ENCODE measurements at regions not wholly inside any gene's neighbourhood (a gene's known extent, or its start where the extent isn't known, plus 50 kb on each side); places are given as distances from the start of the nearest gene placed in this dataset.

DNA sequence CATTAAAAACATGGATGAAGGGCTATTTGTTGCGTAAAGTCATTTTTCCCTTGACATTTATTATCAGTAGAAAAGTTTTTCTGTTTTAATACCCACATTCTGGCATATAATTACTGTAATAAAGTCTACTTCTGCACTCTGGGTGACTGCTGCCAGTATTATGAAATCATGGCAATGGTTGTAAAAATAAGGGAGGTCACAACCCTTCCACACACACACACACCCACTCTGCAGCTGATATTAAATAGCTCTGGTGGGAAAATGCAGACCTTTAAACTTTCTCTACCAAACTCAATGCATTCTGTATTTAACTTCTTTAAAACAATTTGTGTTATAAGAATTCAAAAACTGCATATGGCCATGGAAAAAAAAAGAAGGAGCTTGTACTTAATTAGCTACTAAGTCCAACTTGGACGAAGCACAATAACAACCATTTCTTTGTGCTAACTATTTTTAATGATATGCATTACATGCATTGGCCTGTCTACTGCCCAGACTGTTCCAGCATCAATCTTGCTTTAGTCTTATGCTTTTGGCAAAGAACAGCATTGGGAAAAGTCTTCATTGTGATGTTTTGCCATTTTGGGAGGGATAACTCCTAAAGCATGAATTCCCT lies 137.6 kb upstream of the MAP3K1 start:
- no peak overlapping the region for H3K27ac ChIP-seq (replicated peaks)
- H3K4me3 ChIP-seq (replicated peaks; ENCODE audit: insufficient read depth, low read length), result no peak overlapping the region
- no peak for DNase-seq (ENCODE audit: low read depth in 1 of 2, low spot score in 1 of 2)
- H3K27me3 ChIP-seq (ENCODE audit: insufficient read depth, poor library complexity, severe bottlenecking), result no peaks in the 10 kb centered on the region
- TF ChIP-seq SPI1 (IDR thresholded peaks at IDR 0.05; ENCODE audit: borderline replicate concordance, low read depth) (no peak), POLR2AphosphoS5 (IDR thresholded peaks at IDR 0.05; ENCODE audit: low read depth) (no peak), GABPA (IDR thresholded peaks at IDR 0.05; ENCODE audit: low read depth) (no peak)
- TF ChIP-seq, protein P1, sequence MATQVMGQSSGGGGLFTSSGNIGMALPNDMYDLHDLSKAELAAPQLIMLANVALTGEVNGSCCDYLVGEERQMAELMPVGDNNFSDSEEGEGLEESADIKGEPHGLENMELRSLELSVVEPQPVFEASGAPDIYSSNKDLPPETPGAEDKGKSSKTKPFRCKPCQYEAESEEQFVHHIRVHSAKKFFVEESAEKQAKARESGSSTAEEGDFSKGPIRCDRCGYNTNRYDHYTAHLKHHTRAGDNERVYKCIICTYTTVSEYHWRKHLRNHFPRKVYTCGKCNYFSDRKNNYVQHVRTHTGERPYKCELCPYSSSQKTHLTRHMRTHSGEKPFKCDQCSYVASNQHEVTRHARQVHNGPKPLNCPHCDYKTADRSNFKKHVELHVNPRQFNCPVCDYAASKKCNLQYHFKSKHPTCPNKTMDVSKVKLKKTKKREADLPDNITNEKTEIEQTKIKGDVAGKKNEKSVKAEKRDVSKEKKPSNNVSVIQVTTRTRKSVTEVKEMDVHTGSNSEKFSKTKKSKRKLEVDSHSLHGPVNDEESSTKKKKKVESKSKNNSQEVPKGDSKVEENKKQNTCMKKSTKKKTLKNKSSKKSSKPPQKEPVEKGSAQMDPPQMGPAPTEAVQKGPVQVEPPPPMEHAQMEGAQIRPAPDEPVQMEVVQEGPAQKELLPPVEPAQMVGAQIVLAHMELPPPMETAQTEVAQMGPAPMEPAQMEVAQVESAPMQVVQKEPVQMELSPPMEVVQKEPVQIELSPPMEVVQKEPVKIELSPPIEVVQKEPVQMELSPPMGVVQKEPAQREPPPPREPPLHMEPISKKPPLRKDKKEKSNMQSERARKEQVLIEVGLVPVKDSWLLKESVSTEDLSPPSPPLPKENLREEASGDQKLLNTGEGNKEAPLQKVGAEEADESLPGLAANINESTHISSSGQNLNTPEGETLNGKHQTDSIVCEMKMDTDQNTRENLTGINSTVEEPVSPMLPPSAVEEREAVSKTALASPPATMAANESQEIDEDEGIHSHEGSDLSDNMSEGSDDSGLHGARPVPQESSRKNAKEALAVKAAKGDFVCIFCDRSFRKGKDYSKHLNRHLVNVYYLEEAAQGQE (IDR thresholded peaks at IDR 0.05; ENCODE audit: insufficient replicate concordance, low read depth), result no peak
- TF ChIP-seq, protein P2, sequence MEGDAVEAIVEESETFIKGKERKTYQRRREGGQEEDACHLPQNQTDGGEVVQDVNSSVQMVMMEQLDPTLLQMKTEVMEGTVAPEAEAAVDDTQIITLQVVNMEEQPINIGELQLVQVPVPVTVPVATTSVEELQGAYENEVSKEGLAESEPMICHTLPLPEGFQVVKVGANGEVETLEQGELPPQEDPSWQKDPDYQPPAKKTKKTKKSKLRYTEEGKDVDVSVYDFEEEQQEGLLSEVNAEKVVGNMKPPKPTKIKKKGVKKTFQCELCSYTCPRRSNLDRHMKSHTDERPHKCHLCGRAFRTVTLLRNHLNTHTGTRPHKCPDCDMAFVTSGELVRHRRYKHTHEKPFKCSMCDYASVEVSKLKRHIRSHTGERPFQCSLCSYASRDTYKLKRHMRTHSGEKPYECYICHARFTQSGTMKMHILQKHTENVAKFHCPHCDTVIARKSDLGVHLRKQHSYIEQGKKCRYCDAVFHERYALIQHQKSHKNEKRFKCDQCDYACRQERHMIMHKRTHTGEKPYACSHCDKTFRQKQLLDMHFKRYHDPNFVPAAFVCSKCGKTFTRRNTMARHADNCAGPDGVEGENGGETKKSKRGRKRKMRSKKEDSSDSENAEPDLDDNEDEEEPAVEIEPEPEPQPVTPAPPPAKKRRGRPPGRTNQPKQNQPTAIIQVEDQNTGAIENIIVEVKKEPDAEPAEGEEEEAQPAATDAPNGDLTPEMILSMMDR (IDR thresholded peaks at IDR 0.05; ENCODE audit: insufficient read depth, low read length), result no peak

DNA sequence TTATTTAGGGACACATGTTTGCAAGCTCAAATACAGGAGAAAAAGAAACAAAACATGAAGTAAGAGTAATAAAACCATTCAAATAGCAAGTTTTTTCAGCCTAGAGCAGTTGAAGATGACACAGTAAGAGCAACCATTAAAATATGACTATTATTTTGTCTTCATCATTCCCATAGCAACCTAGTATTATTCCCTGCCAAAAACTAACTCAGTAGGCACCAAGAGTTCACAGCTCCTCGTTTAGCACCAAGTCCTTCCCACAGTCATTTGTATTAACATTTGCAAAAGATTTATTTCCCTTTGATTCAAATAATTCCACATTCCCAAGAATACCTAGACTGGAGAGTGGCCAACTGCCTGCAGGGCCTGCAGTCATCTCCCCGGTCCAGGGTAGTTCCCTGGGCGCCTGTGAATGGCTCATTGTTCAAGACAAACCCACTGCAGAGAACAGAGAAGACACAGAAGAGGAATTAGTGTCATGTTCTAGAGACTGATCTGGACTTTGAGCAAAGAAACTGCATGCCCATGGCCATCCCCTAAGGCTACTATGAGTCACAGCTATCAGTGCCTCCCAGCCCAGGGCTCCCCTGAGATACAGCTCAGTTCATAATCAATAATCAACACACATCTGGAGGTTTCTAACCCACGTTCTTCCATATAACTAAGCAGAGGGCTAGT lies 139.1 kb upstream of the MAP3K1 start:
- no peaks in the 10 kb centered on the region for H3K27me3 ChIP-seq (ENCODE audit: insufficient read depth, poor library complexity, severe bottlenecking)
- H3K27ac ChIP-seq (replicated peaks), result no peak overlapping the region
- TF ChIP-seq, protein P1 (IDR thresholded peaks at IDR 0.05; ENCODE audit: insufficient replicate concordance, low read depth), result no peak
- TF ChIP-seq GABPA (IDR thresholded peaks at IDR 0.05; ENCODE audit: low read depth) (no peak), SPI1 (IDR thresholded peaks at IDR 0.05; ENCODE audit: borderline replicate concordance, low read depth) (no peak), POLR2AphosphoS5 (IDR thresholded peaks at IDR 0.05; ENCODE audit: low read depth) (no peak)
- TF ChIP-seq, protein P2 (IDR thresholded peaks at IDR 0.05; ENCODE audit: insufficient read depth, low read length), result no peak
- H3K4me3 ChIP-seq (replicated peaks; ENCODE audit: insufficient read depth, low read length), result no peak overlapping the region
- no peak for DNase-seq (ENCODE audit: low read depth in 1 of 2, low spot score in 1 of 2)

DNA sequence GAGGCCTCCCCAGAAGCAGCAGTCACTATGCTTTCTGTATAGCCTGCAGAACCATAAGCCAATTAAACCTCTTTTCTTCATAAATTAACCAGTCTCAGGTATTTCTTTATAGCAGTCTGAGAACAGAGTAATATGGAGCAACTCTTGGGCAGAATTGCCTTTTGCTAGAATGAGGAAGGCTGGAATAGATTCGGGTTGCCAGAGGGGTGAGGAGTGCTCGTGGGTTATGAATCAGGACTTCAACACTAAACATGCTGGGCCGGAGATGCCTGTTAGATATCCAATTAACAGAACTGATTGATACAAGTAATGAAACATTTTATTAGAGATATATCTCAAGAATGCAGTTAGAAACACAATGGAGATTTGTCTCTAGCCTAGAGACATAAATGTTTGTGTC lies 140.9 kb upstream of the MAP3K1 start:
- TF ChIP-seq, protein P2 (IDR thresholded peaks at IDR 0.05; ENCODE audit: insufficient read depth, low read length), result no peak
- TF ChIP-seq SPI1 (IDR thresholded peaks at IDR 0.05; ENCODE audit: borderline replicate concordance, low read depth) (no peak), GABPA (IDR thresholded peaks at IDR 0.05; ENCODE audit: low read depth) (no peak), POLR2AphosphoS5 (IDR thresholded peaks at IDR 0.05; ENCODE audit: low read depth) (no peak)
- TF ChIP-seq, protein P1 (IDR thresholded peaks at IDR 0.05; ENCODE audit: insufficient replicate concordance, low read depth), result no peak
- peak in 1 of 2 experiments; percentile 1 for DNase-seq (ENCODE audit: low read depth in 1 of 2, low spot score in 1 of 2)
- no peak overlapping the region for H3K27ac ChIP-seq (replicated peaks)
- H3K4me3 ChIP-seq (replicated peaks; ENCODE audit: insufficient read depth, low read length), result no peak overlapping the region
- H3K27me3 ChIP-seq (ENCODE audit: insufficient read depth, poor library complexity, severe bottlenecking), result no peaks in the 10 kb centered on the region

Data from HL-60 (cell line).